ENCODE measurements at regions not wholly inside any gene's neighbourhood (a gene's known extent, or its start where the extent isn't known, plus 50 kb on each side); places are given as distances from the start of the nearest gene placed in this dataset.

- in situ Hi-C loops (cut with MboI): no loop called here
- Histone ChIP-seq H3K27me3 (ENCODE audit: control insufficient read depth in 2 of 2, insufficient read depth in 2 of 2, low read length in 2 of 2) (peaks cover 6 to 26% of the 10 kb centered on the region in 2 experiments; a peak in 4 of 5 replicates), H4K20me1 (replicated peaks; ENCODE audit: control insufficient read depth, insufficient read depth, low read length) (no peaks in the 10 kb centered on the region), H3K9me3 (replicated peaks; ENCODE audit: control insufficient read depth, insufficient read depth, low read depth, low read length) (0 out of 2 replicates have a peak, but pooled peaks cover 2% of the 10 kb centered on the region), H2AFZ (ENCODE audit: low read depth, low read length) (no peak overlapping the region), H3K9me1 (ENCODE audit: control insufficient read depth, insufficient read depth, low read length) (no peaks in the 10 kb centered on the region), H3K4me2 (ENCODE audit: insufficient read depth, low read length) (no peak overlapping the region), H3K79me2 (ENCODE audit: control insufficient read depth, insufficient read depth, low read length) (no peaks in the 10 kb centered on the region), H3K4me1 (replicated peaks in 1 of 2; ENCODE audit: control insufficient read depth in 2 of 2, insufficient read depth in 2 of 2, low read length in 2 of 2) (no peaks in the 10 kb centered on the region), H3K36me3 (ENCODE audit: control insufficient read depth, insufficient read depth, low read length) (no peaks in the 10 kb centered on the region), H3K9ac (ENCODE audit: insufficient read depth in 1 of 2, low read depth in 2 of 2, low read length in 2 of 2) (no peak overlapping the region), H3K27ac (ENCODE audit: extremely low read depth, low read depth, low read length) (no peak overlapping the region), H3K4me3 (no peak overlapping the region)
- BruUV-seq (replicated peaks): no TSS peak
- DNase-seq (ENCODE audit: extremely low read depth in 1 of 4, low spot score in 3 of 4): no peak
- no peak for FAIRE-seq
- ChIA-PET POLR2A (no interaction called here), CTCF (ENCODE audit: low intra/inter-chr PET ratio) (no interaction called here)
- no peak for ATAC-seq
- intact Hi-C loops (cut with micrococcal nuclease): no loop called here
- 0% methylated on average over 1 of the region's 2 CpGs for WGBS (ENCODE audit: insufficient coverage, low coverage, missing lambda C conversion rate)
- TF ChIP-seq SRF (CRISPR knock-in tag; IDR thresholded peaks at IDR 0.05) (no peak), SMAD2 (IDR thresholded peaks at IDR 0.05; ENCODE audit: low read depth, low read length) (no peak), HDAC6 (IDR thresholded peaks at IDR 0.05; ENCODE audit: low read depth, low read length) (no peak), PRPF4 (IDR thresholded peaks at IDR 0.05; ENCODE audit: insufficient read depth, low read depth, low read length, poor library complexity, severe bottlenecking) (no peak), KLF13 (tag; IDR thresholded peaks at IDR 0.05; ENCODE audit: borderline replicate concordance, low read depth) (no peak), NCOR1 (IDR thresholded peaks at IDR 0.05) (no peak), ZFX (CRISPR knock-in tag; IDR thresholded peaks at IDR 0.05) (no peak), NCOA4 (IDR thresholded peaks at IDR 0.05; ENCODE audit: partially characterized antibody) (no peak), TAF7 (tag; IDR thresholded peaks at IDR 0.05) (no peak), MTA3 (IDR thresholded peaks at IDR 0.05; ENCODE audit: borderline replicate concordance) (no peak), KDM5B (IDR thresholded peaks at IDR 0.05; ENCODE audit: insufficient replicate concordance, low read depth, low read length) (no peak), CGGBP1 (CRISPR knock-in tag; IDR thresholded peaks at IDR 0.05) (no peak), PATZ1 (CRISPR knock-in tag; IDR thresholded peaks at IDR 0.05; ENCODE audit: borderline replicate concordance) (no peak), MLX (CRISPR knock-in tag; conservative IDR thresholded peaks at IDR 0.05) (no peak)
Observed at GRCh38 chr20:63079971-63080370, 73.2 kb upstream of the BHLHE23 start.

Measured in K562 (cell line).